ENCODE measurements at regions not wholly inside any gene's neighbourhood (a gene's known extent, or its start where the extent isn't known, plus 50 kb on each side); places are given as distances from the start of the nearest gene placed in this dataset.

DNA sequence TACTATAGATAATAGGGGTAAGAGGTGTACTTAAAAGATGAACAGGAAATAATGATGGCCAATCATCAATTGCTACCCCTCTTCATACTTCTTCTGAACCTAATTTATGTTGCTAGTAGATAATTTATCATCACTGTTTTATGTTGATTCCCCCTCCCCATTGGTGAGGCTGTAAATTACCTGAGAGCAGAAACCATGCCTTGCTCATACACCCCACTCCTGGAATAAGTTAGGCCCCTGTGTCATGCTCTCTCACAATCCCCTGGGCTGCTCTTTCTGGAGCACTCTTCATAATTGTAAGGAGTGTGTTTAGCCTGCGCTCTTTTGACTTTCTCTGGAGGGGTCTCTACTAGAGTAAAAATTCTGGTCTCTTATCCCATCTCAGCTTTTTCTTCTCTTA, 180.7 kb downstream of the PAH start:
- 93% methylated on average over 1 of the region's 1 CpG for WGBS
- intact Hi-C loops (cut with DNase I), result no loop called here
- Histone ChIP-seq H3K4me3 (no peak overlapping the region), H3K27ac (replicated peaks in 1 of 4) (no peak overlapping the region), H3K36me3 (no peaks in the 10 kb centered on the region), H3K4me1 (no peaks in the 10 kb centered on the region), H3K9me3 (no peaks in the 10 kb centered on the region), H3K27me3 (no peaks in the 10 kb centered on the region)
- no peak for DNase-seq (ENCODE audit: extremely low spot score)
- TF ChIP-seq, protein P1, sequence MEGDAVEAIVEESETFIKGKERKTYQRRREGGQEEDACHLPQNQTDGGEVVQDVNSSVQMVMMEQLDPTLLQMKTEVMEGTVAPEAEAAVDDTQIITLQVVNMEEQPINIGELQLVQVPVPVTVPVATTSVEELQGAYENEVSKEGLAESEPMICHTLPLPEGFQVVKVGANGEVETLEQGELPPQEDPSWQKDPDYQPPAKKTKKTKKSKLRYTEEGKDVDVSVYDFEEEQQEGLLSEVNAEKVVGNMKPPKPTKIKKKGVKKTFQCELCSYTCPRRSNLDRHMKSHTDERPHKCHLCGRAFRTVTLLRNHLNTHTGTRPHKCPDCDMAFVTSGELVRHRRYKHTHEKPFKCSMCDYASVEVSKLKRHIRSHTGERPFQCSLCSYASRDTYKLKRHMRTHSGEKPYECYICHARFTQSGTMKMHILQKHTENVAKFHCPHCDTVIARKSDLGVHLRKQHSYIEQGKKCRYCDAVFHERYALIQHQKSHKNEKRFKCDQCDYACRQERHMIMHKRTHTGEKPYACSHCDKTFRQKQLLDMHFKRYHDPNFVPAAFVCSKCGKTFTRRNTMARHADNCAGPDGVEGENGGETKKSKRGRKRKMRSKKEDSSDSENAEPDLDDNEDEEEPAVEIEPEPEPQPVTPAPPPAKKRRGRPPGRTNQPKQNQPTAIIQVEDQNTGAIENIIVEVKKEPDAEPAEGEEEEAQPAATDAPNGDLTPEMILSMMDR (IDR thresholded peaks at IDR 0.05), result no peak

DNA sequence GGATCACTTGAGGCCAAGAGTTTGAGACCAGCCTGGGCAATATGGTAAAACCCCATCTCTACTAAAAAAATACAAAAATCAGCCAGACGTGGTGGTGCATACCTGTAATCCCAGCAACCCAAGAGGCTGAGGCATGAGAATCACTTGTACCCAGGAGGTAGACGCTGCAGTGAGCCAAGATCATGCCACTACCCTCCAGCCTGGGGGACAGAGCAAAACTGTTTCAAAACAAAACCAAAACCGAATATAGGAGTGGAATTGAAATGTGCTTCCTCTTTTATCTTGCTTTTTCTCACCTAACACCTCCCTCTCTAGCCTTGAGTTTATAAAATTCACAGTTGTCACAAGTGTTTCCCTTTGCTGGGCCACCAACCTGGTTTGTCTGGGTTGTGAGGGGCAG, 181.9 kb downstream of the PAH start:
- no peak for DNase-seq (ENCODE audit: extremely low spot score)
- Histone ChIP-seq H3K4me3 (no peak overlapping the region), H3K27ac (replicated peaks in 1 of 4) (no peak overlapping the region), H3K27me3 (peaks cover 0 to 5% (median 0%) of the 10 kb centered on the region in 4 donors), H3K36me3 (no peaks in the 10 kb centered on the region), H3K4me1 (no peaks in the 10 kb centered on the region), H3K9me3 (no peaks in the 10 kb centered on the region)
- 71% methylated on average over 3 of the region's 3 CpGs for WGBS
- TF ChIP-seq, protein P1 (IDR thresholded peaks at IDR 0.05), result no peak
- TF ChIP-seq POLR2A (IDR thresholded peaks at IDR 0.05; ENCODE audit: low read depth) (no peak), EP300 (IDR thresholded peaks at IDR 0.05) (no peak)
- intact Hi-C loops (cut with DNase I), result no loop called here

DNA sequence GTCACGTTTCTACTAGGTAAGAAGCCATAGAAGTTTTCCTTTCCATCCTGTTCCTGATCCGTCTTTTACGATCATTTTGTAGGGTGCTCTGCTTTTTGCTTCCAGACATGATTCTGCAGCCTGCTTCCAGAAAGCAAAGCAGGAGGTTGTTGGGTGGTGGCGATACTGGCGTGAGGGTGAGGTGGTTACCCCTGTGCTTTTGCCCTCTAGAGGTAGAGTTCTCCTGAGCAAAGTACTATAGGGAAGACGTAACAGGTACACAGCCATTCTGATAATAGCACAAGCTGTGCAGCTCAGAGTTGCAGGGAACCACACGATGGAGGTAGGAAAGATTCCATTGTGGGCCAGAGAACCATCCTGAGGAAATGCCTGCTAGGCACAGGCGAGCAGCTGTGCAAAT, 186.0 kb downstream of the PAH start:
- TF ChIP-seq POLR2AphosphoS5 (IDR thresholded peaks at IDR 0.05) (no peak), EP300 (IDR thresholded peaks at IDR 0.05) (no peak), POLR2A (IDR thresholded peaks at IDR 0.05; ENCODE audit: low read depth) (no peak)
- TF ChIP-seq, protein P1 (IDR thresholded peaks at IDR 0.05), result no peak
- no peak for DNase-seq (ENCODE audit: extremely low spot score)
- Histone ChIP-seq H3K4me1 (no peaks in the 10 kb centered on the region), H3K27me3 (peaks cover 0 to 5% (median 0%) of the 10 kb centered on the region in 4 donors), H3K9me3 (no peaks in the 10 kb centered on the region), H3K27ac (replicated peaks in 1 of 4) (no peak overlapping the region), H3K4me3 (no peak overlapping the region), H3K36me3 (no peaks in the 10 kb centered on the region)
- intact Hi-C loops (cut with DNase I), result no loop called here
- 90% methylated on average over 8 of the region's 8 CpGs for WGBS

DNA sequence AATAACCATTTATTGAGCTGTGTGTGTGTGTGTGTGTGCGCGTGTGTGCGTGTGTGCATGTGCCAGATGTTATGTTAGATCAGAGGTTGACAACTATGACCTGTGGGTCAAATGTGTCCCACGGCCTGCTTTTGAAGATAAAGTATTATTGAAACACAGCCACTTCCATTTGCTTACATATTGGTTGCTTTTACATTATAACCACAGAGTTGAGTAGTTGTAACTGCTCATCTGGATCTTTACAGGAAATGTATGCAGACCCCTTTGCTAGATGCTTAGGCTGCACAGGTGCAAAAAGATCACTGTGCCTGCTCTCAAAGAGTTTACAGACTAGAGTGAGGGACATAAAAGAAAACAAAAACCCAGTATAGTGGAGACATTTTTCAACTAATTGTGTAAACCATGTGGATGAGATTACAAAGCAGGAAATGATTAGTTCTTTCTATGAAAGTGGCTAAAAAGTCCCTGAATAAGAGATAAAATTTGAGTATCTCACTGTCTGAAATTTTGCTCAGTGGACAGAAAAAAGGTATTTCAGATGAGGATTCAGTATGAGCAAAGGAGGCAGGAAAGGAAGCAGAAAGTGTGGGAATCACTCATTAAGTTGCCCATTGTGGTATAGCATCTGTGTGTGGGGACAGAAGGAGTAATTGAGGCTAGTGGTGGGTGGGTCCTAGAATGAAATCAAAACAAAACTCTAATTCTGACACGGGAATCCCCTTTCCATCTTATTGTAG, 188.4 kb downstream of the PAH start:
- 65% methylated on average over 5 of the region's 5 CpGs for WGBS
- no peak overlapping the region for H3K4me3 ChIP-seq
- no peaks in the 10 kb centered on the region for H3K9me3 ChIP-seq
- no peak for TF ChIP-seq POLR2AphosphoS5 (IDR thresholded peaks at IDR 0.05)
- TF ChIP-seq, protein P1 (IDR thresholded peaks at IDR 0.05), result no peak
- TF ChIP-seq POLR2A (IDR thresholded peaks at IDR 0.05; ENCODE audit: low read depth), result no peak
- TF ChIP-seq EP300 (IDR thresholded peaks at IDR 0.05), result no peak
- intact Hi-C loops (cut with DNase I), result no loop called here
- no peaks in the 10 kb centered on the region for H3K4me1 ChIP-seq
- no peak for DNase-seq (ENCODE audit: extremely low spot score)
- H3K27ac ChIP-seq (replicated peaks in 1 of 4), result no peak overlapping the region
- no peaks in the 10 kb centered on the region for H3K36me3 ChIP-seq
- peaks cover 0 to 5% (median 0%) of the 10 kb centered on the region in 4 donors for H3K27me3 ChIP-seq

DNA sequence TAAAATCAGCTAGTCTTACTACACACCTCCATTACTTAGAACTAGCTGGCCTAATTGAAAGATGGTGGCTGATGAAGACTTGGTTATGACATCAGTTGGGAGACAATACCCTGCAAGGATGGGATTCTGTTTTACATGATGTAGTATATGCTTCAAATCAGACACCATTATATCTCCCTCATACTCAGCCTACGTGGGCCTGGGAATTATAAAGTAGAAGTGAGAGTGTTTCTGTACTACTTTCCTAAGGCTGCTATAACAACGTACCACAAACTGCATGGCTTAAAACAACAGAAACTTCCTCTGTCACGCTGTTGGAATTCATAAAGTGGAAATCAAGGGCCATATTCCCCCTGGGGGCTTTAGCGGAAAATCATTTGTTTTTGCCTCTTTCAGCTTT, 190.4 kb downstream of the PAH start:
- intact Hi-C loops (cut with DNase I), result no loop called here
- WGBS, result 78% methylated on average over 4 of the region's 4 CpGs
- H3K27ac ChIP-seq (replicated peaks in 1 of 4), result no peak overlapping the region

More for the DNA sequence above, 190.4 kb downstream of the PAH start:
- DNase-seq (ENCODE audit: extremely low spot score), result no peak
- Histone ChIP-seq H3K4me1 (no peaks in the 10 kb centered on the region), H3K36me3 (no peaks in the 10 kb centered on the region), H3K27me3 (peaks cover 0 to 5% (median 0%) of the 10 kb centered on the region in 4 donors), H3K9me3 (no peaks in the 10 kb centered on the region), H3K4me3 (no peak overlapping the region)
- no peak for TF ChIP-seq POLR2A (IDR thresholded peaks at IDR 0.05; ENCODE audit: low read depth)
- TF ChIP-seq EP300 (IDR thresholded peaks at IDR 0.05), result no peak
- TF ChIP-seq, protein P1 (IDR thresholded peaks at IDR 0.05), result no peak
- TF ChIP-seq POLR2AphosphoS5 (IDR thresholded peaks at IDR 0.05), result no peak
